Testis (tissue), 2 donors: ENCODE measurements at regions not wholly inside any gene's neighbourhood (a gene's known extent, or its start where the extent isn't known, plus 50 kb on each side); places are given as distances from the start of the nearest gene placed in this dataset.
A peak's percentile ranks its signal among the peaks of the same experiment; 100 is the strongest.

Source experiments
- DNase-seq: peaks from one replicate; pipeline ENCODE4 v3.0.0-alpha.2; 2019
- H3K27ac ChIP-seq, 2 donors: fragments of 200-600 bp; sonication (generic); one replicate each; pipeline ENCODE4 v1.5.1; 2019
- H3K27me3 ChIP-seq: fragments of 200-600 bp; sonication (generic); one replicate; pipeline ENCODE4 v1.5.1; 2019
- H3K36me3 ChIP-seq: fragments of 200-600 bp; sonication (generic); one replicate; pipeline ENCODE4 v1.5.1; 2017; ENCODE audit warnings: low read depth; ENCODE audit errors: missing control alignments
- H3K4me1 ChIP-seq: fragments of 200-600 bp; sonication (generic); one replicate; pipeline ENCODE4 v1.5.1; 2019
- H3K4me3 ChIP-seq, 2 donors: fragments of 200-600 bp; sonication (generic); one replicate each; pipeline ENCODE4 v1.5.1; 2017 to 2019
- H3K9me3 ChIP-seq: fragments of 200-600 bp; sonication (generic); one replicate; pipeline ENCODE4 v1.5.1; 2017
- POLR2A ChIP-seq: fragments of 450-650 bp; IDR thresholded peaks from one replicate; pipeline ENCODE4 v1.6.1; 2017; ENCODE audit warnings: antibody characterized with exemption, mild to moderate bottlenecking, moderate library complexity
- WGBS, 2 donors: methylation state at CpG; one replicate each; pipeline ENCODE4 v1.1.5; 2018; 5-methylcytosine and 5-hydroxymethylcytosine counted together
- intact Hi-C: fragments of 100-400 bp; cut with DNase I; formaldehyde crosslinking; loops from one replicate; pipeline ENCODE4 v1.15.1; 2023; ENCODE audit warnings: low total_unique reads
- TF ChIP-seq, protein P1 (sequence below), 3 experiments: fragments of 450-650 bp in 2 of 3; fragments of 200-600 bp in 1 of 3; sonication (generic) in 1 of 3; IDR thresholded peaks; one replicate each; pipeline ENCODE4 v1.5.1; 2016 to 2019; ENCODE audit warnings: antibody characterized with exemption in 3 of 3, mild to moderate bottlenecking in 2 of 3, moderate library complexity in 1 of 3

GRCh38 chr12:87866578-87867292 lies 162.5 kb downstream of the C12orf50 start:
- no peak overlapping the region for H3K4me3 ChIP-seq
- no peaks in the 10 kb centered on the region for H3K27me3 ChIP-seq
- 88 to 95% methylated on average over 3 of the region's 3 CpGs for WGBS, 2 donors
- DNase-seq: no peak
- intact Hi-C loops: no loop called here
- H3K36me3 ChIP-seq: no peaks in the 10 kb centered on the region
- no peaks in the 10 kb centered on the region for H3K9me3 ChIP-seq
- no peaks in the 10 kb centered on the region for H3K4me1 ChIP-seq
- TF ChIP-seq, protein P1, sequence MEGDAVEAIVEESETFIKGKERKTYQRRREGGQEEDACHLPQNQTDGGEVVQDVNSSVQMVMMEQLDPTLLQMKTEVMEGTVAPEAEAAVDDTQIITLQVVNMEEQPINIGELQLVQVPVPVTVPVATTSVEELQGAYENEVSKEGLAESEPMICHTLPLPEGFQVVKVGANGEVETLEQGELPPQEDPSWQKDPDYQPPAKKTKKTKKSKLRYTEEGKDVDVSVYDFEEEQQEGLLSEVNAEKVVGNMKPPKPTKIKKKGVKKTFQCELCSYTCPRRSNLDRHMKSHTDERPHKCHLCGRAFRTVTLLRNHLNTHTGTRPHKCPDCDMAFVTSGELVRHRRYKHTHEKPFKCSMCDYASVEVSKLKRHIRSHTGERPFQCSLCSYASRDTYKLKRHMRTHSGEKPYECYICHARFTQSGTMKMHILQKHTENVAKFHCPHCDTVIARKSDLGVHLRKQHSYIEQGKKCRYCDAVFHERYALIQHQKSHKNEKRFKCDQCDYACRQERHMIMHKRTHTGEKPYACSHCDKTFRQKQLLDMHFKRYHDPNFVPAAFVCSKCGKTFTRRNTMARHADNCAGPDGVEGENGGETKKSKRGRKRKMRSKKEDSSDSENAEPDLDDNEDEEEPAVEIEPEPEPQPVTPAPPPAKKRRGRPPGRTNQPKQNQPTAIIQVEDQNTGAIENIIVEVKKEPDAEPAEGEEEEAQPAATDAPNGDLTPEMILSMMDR (IDR thresholded peaks at IDR 0.05): peak in 1 of 3 experiments; percentile 13
- no peak for TF ChIP-seq POLR2A
- no peak overlapping the region for H3K27ac ChIP-seq

- no peaks in the 10 kb centered on the region for H3K27me3 ChIP-seq
- H3K27ac ChIP-seq: no peak overlapping the region
- H3K36me3 ChIP-seq: no peaks in the 10 kb centered on the region
- intact Hi-C loops: no loop called here
- TF ChIP-seq, protein P1 (IDR thresholded peaks at IDR 0.05): no peak
- no peak for TF ChIP-seq POLR2A
- 69 to 83% methylated on average over 2 of the region's 2 CpGs for WGBS, 2 donors
- H3K4me3 ChIP-seq: no peak overlapping the region
- no peak for DNase-seq
- no peaks in the 10 kb centered on the region for H3K9me3 ChIP-seq
- no peaks in the 10 kb centered on the region for H3K4me1 ChIP-seq
Measured at GRCh38 chr12:87861791-87862190, 167.4 kb downstream of the C12orf50 start.

- WGBS, 2 donors: 91 to 95% methylated on average over 6 of the region's 6 CpGs
- TF ChIP-seq POLR2A: no peak
- TF ChIP-seq, protein P1 (IDR thresholded peaks at IDR 0.05): no peak
- Histone ChIP-seq H3K27ac (no peak overlapping the region), H3K4me1 (no peaks in the 10 kb centered on the region), H3K27me3 (no peaks in the 10 kb centered on the region), H3K36me3 (no peaks in the 10 kb centered on the region), H3K9me3 (no peaks in the 10 kb centered on the region), H3K4me3 (no peak overlapping the region)
- no peak for DNase-seq
- intact Hi-C loops: no loop called here
Measured at GRCh38 chr12:87853448-87854003, 175.7 kb downstream of the C12orf50 start.

GRCh38 chr12:87849074-87849473 lies 180.1 kb downstream of the C12orf50 start:
- no peaks in the 10 kb centered on the region for H3K4me1 ChIP-seq
- intact Hi-C loops: no loop called here
- no peak for TF ChIP-seq POLR2A
- TF ChIP-seq, protein P1 (IDR thresholded peaks at IDR 0.05): no peak
- WGBS, 2 donors: 80 to 81% methylated on average over 2 of the region's 2 CpGs
- H3K27me3 ChIP-seq: no peaks in the 10 kb centered on the region
- no peak overlapping the region for H3K27ac ChIP-seq
- H3K36me3 ChIP-seq: no peaks in the 10 kb centered on the region
- DNase-seq: no peak
- no peaks in the 10 kb centered on the region for H3K9me3 ChIP-seq
- H3K4me3 ChIP-seq: no peak overlapping the region
